ENCODE measurements at regions not wholly inside any gene's neighbourhood (a gene's known extent, or its start where the extent isn't known, plus 50 kb on each side); places are given as distances from the start of the nearest gene placed in this dataset.

DNA sequence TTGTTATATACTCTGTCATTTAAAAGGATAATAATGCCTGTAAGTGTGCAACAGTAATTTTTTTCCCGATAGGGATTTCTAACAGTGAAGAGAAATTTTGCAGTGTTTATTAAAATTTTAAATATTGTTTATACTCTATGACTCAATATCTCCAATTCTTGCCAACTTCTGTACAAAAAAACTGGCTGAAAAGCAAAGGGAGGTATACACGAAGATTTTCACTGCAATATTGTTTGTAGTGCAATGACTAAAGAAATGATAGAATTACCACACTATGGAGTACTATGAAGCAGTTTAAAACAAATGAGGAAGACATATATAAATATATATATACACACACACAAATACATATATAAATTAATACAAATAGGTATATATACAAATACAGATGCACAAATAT is 187.9 kb upstream of the IL15 start:
- no peak for TF ChIP-seq CTCF (IDR thresholded peaks at IDR 0.05 in 4 of 5, conservative IDR thresholded peaks at IDR 0.05 in 1 of 5)
- no peak for TF ChIP-seq POLR2A (IDR thresholded peaks at IDR 0.05)
